Stomach (tissue), 8 donors: ENCODE measurements at regions not wholly inside any gene's neighbourhood (a gene's known extent, or its start where the extent isn't known, plus 50 kb on each side); places are given as distances from the start of the nearest gene placed in this dataset.
"Not testable (repeated sequence)": the region's sequence is repeated elsewhere in the genome, so short reads cannot be mapped to it uniquely, and the experiment has no call there.

Experiments used
- DNase-seq, 2 donors: peaks; one replicate each; pipeline versions ENCODE4 v3.0.0 to v3.0.0-alpha.2; 2013 to 2019
- H3K27ac ChIP-seq, 5 donors: fragments of 200-600 bp in 4 of 5; sonication (generic) in 4 of 5; one replicate each; pipeline ENCODE4 v1.5.1; 2013 to 2019; ENCODE audit warnings: mild to moderate bottlenecking in 1 of 5, moderate library complexity in 1 of 5
- H3K27me3 ChIP-seq, 3 donors: fragments of 200-600 bp; sonication (generic); one replicate each; pipeline ENCODE4 v1.5.1; 2017 to 2019; ENCODE audit warnings: mixed run types in 1 of 3
- H3K36me3 ChIP-seq, 4 donors: fragments of 200-600 bp; sonication (generic); 1 replicate in 3 of 4; 2 replicates in 1 of 4; pipeline ENCODE4 v1.5.1; 2016 to 2019
- H3K4me1 ChIP-seq, 4 donors: fragments of 200-600 bp; sonication (generic); one replicate each; pipeline ENCODE4 v1.5.1; 2016 to 2019
- H3K4me3 ChIP-seq, 4 donors: fragments of 200-600 bp; sonication (generic) in 3 of 4; one replicate each; pipeline ENCODE4 v1.5.1; 2016 to 2019; ENCODE audit warnings: mild to moderate bottlenecking in 1 of 4
- H3K9me3 ChIP-seq, 4 donors: fragments of 200-600 bp; sonication (generic); one replicate each; pipeline ENCODE4 v1.5.1; 2016 to 2019
- CTCF ChIP-seq, 7 experiments: fragments of 450-650 bp in 4 of 7; fragments of 200-600 bp in 3 of 7; sonication (generic) in 3 of 7; IDR thresholded peaks; one replicate each; pipeline ENCODE4 v1.5.1; 2016 to 2019; ENCODE audit warnings: antibody characterized with exemption in 7 of 7, control low read depth in 2 of 7, mild to moderate bottlenecking in 1 of 7
- EP300 ChIP-seq: sonication (generic); formaldehyde crosslinking; IDR thresholded peaks from one replicate; pipeline ENCODE4 v1.6.1; 2017; ENCODE audit warnings: antibody characterized with exemption
- POLR2A ChIP-seq, 4 donors: fragments of 450-650 bp; IDR thresholded peaks; one replicate each; pipeline ENCODE4 v1.6.1; 2016; ENCODE audit warnings: antibody characterized with exemption in 4 of 4, control low read depth in 2 of 4, mild to moderate bottlenecking in 1 of 4, moderate library complexity in 1 of 4
- POLR2AphosphoS5 ChIP-seq, 3 donors: sonication (generic); formaldehyde crosslinking; IDR thresholded peaks; one replicate each; pipeline ENCODE4 v1.6.1; 2016; ENCODE audit warnings: antibody characterized with exemption in 3 of 3
- WGBS, 5 donors: extraction: QIAGEN DNeasy Blood & Tissue Kit in 3 of 5; methylation state at CpG; one replicate each; pipeline versions ENCODE4 v1.1.5 to v1.1.7; 2013 to 2018; 5-methylcytosine and 5-hydroxymethylcytosine counted together
- intact Hi-C: fragments of 100-400 bp; cut with DNase I; formaldehyde crosslinking; loops from one replicate; pipeline ENCODE4 v1.15.1; 2023; ENCODE audit warnings: low total_unique reads
- donor health status: healthy with polysubstance abuse.
- donor health status: Bipolar disorder and iron deficiency.
- donor health status: healthy.

GRCh38 chr13:31598990-31599389 lies 140.3 kb upstream of the RXFP2 start:
- Histone ChIP-seq H3K9me3 (no peaks in the 10 kb centered on the region), H3K27me3 (no peaks in the 10 kb centered on the region), H3K36me3 (no peaks in the 10 kb centered on the region), H3K27ac (no peak overlapping the region), H3K4me1 (no peaks in the 10 kb centered on the region), H3K4me3 (no peak overlapping the region)
- 88 to 100% (median 97%) methylated on average over 3 of the region's 3 CpGs for WGBS, 5 donors
- no peak for TF ChIP-seq POLR2A (IDR thresholded peaks at IDR 0.05)
- no peak for TF ChIP-seq POLR2AphosphoS5 (IDR thresholded peaks at IDR 0.05)
- TF ChIP-seq CTCF (IDR thresholded peaks at IDR 0.05): no peak
- TF ChIP-seq EP300: no peak
- DNase-seq: no peak
- intact Hi-C loops: no loop called here

GRCh38 chr13:31605076-31605860 lies 134.1 kb upstream of the RXFP2 start:
- Histone ChIP-seq H3K4me3 (no peak overlapping the region), H3K27me3 (no peaks in the 10 kb centered on the region), H3K9me3 (no peaks in the 10 kb centered on the region), H3K36me3 (no peaks in the 10 kb centered on the region), H3K4me1 (no peaks in the 10 kb centered on the region), H3K27ac (no peak overlapping the region)
- DNase-seq: no peak
- WGBS, 5 donors: 59 to 79% (median 66%) methylated on average over 5 of the region's 5 CpGs
- TF ChIP-seq POLR2AphosphoS5 (IDR thresholded peaks at IDR 0.05): no peak
- no peak for TF ChIP-seq POLR2A (IDR thresholded peaks at IDR 0.05)
- TF ChIP-seq CTCF (IDR thresholded peaks at IDR 0.05): no peak
- TF ChIP-seq EP300: no peak
- intact Hi-C loops: no loop called here

- H3K4me1 ChIP-seq, intact Hi-C loops, H3K36me3 ChIP-seq, H3K4me3 ChIP-seq, DNase-seq, H3K27me3 ChIP-seq, H3K9me3 ChIP-seq, H3K27ac ChIP-seq: not testable (repeated sequence)
- WGBS, 5 donors: 68 to 86% (median 78%) methylated on average over 4 to 7 of the region's 7 CpGs
These were observed 131.8 kb upstream of the RXFP2 start for GRCh38 chr13:31607531-31607930.

GRCh38 chr13:31608780-31609179 lies 130.5 kb upstream of the RXFP2 start:
- H3K4me1 ChIP-seq, H3K4me3 ChIP-seq, DNase-seq, H3K27me3 ChIP-seq, intact Hi-C loops, H3K27ac ChIP-seq, H3K36me3 ChIP-seq: not testable (repeated sequence)
- WGBS, 5 donors: 89 to 98% (median 96%) methylated on average over 11 to 23 of the region's 23 CpGs
- H3K9me3 ChIP-seq: peaks cover 0 to 11% (median 5%) of the 10 kb centered on the region in 4 donors

- TF ChIP-seq POLR2AphosphoS5 (IDR thresholded peaks at IDR 0.05) (no peak), EP300 (no peak), CTCF (IDR thresholded peaks at IDR 0.05) (no peak), POLR2A (IDR thresholded peaks at IDR 0.05) (no peak)
- intact Hi-C loops: no loop called here
- H3K27me3 ChIP-seq: no peaks in the 10 kb centered on the region
- DNase-seq: no peak
- H3K27ac ChIP-seq: no peak overlapping the region
- WGBS, 5 donors: 86 to 92% (median 90%) methylated on average over 7 of the region's 7 CpGs
- no peaks in the 10 kb centered on the region for H3K4me1 ChIP-seq
- peaks cover 0 to 15% (median 10%) of the 10 kb centered on the region in 4 donors for H3K9me3 ChIP-seq
- no peaks in the 10 kb centered on the region for H3K36me3 ChIP-seq
- no peak overlapping the region for H3K4me3 ChIP-seq
These were observed 128.9 kb upstream of the RXFP2 start for GRCh38 chr13:31610270-31610998.
